ENCODE measurements at regions not wholly inside any gene's neighbourhood (a gene's known extent, or its start where the extent isn't known, plus 50 kb on each side); places are given as distances from the start of the nearest gene placed in this dataset.
"Not testable (repeated sequence)": the region's sequence is repeated elsewhere in the genome, so short reads cannot be mapped to it uniquely, and the experiment has no call there.

DNA sequence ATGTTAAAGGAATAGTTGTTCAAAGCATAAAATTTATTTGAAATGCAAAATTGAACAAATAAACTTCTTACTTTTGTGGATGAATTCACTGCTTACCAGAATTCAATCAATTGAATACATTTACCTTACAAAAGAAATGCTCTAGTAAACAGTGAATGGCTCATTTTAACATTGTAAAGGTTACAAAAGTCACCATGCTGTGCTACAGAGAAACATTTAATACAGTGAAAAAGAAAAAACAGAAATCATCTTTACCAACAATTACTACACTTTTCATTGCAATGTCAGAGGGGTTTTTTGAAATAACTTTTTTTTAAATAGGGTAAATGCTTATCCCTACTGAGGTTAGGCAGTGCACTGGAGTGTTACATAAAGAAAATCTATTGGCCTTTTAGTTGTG lies 853.0 kb downstream of the NCAM2 start:
- DNase-seq, result no peak
- FAIRE-seq, result no peak

DNA sequence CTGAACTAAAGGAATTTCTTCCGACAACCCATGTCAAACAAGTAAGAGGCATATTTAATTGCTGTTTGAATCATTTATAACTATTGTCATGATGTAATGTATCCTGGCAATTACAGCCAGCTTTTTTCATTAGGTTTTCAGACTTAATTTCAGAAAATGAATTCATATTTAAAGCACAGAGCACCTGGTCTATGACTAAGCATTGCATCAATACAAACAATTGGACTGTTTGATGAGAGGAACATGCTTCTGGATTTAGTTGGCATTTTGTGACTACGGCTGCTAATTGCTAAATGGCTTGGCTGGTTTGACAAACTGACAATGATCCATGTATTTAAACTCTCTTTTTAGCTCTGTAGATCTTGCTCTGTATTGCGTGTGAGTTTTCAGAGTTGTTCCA lies 853.4 kb downstream of the NCAM2 start:
- no peaks in the 10 kb centered on the region for H3K4me1 ChIP-seq (ENCODE audit: control insufficient read depth in 3 of 3, insufficient read depth in 2 of 3, low read depth in 1 of 3, low read length in 2 of 3)
- DNase-seq (no peak), FAIRE-seq (no peak)
- H3K9me3 ChIP-seq (ENCODE audit: control insufficient read depth in 2 of 2, insufficient read depth in 1 of 2, low read depth in 1 of 2, low read length in 1 of 2), result peaks cover 0 to 3% of the 10 kb centered on the region in 2 donors
- H3K27me3 ChIP-seq (ENCODE audit: control insufficient read depth in 3 of 3, insufficient read depth in 3 of 3, low read length in 3 of 3), result no peaks in the 10 kb centered on the region
- H3K4me3 ChIP-seq (ENCODE audit: low read depth in 1 of 3, low read length in 3 of 3), result no peak overlapping the region
- no peaks in the 10 kb centered on the region for H3K36me3 ChIP-seq (ENCODE audit: control insufficient read depth in 3 of 3, insufficient read depth in 2 of 3, low read depth in 1 of 3, low read length in 3 of 3)
- 67 to 77% (median 73%) methylated on average over 3 of the region's 3 CpGs for WGBS, 3 donors
- no peak overlapping the region for H3K27ac ChIP-seq (ENCODE audit: low read depth in 1 of 3, low read length in 2 of 3)

More for the DNA sequence above, 853.0 kb downstream of the NCAM2 start:
- H3K4me1 ChIP-seq (ENCODE audit: control insufficient read depth in 3 of 3, insufficient read depth in 2 of 3, low read depth in 1 of 3, low read length in 2 of 3), result no peaks in the 10 kb centered on the region
- H3K9me3 ChIP-seq (ENCODE audit: control insufficient read depth in 2 of 2, insufficient read depth in 1 of 2, low read depth in 1 of 2, low read length in 1 of 2), result peaks cover 0 to 3% of the 10 kb centered on the region in 2 donors
- no peak overlapping the region for H3K4me3 ChIP-seq (ENCODE audit: low read depth in 1 of 3, low read length in 3 of 3)
- no peaks in the 10 kb centered on the region for H3K27me3 ChIP-seq (ENCODE audit: control insufficient read depth in 3 of 3, insufficient read depth in 3 of 3, low read length in 3 of 3)
- H3K36me3 ChIP-seq (ENCODE audit: control insufficient read depth in 3 of 3, insufficient read depth in 2 of 3, low read depth in 1 of 3, low read length in 3 of 3), result no peaks in the 10 kb centered on the region
- no peak overlapping the region for H3K27ac ChIP-seq (ENCODE audit: low read depth in 1 of 3, low read length in 2 of 3)

DNA sequence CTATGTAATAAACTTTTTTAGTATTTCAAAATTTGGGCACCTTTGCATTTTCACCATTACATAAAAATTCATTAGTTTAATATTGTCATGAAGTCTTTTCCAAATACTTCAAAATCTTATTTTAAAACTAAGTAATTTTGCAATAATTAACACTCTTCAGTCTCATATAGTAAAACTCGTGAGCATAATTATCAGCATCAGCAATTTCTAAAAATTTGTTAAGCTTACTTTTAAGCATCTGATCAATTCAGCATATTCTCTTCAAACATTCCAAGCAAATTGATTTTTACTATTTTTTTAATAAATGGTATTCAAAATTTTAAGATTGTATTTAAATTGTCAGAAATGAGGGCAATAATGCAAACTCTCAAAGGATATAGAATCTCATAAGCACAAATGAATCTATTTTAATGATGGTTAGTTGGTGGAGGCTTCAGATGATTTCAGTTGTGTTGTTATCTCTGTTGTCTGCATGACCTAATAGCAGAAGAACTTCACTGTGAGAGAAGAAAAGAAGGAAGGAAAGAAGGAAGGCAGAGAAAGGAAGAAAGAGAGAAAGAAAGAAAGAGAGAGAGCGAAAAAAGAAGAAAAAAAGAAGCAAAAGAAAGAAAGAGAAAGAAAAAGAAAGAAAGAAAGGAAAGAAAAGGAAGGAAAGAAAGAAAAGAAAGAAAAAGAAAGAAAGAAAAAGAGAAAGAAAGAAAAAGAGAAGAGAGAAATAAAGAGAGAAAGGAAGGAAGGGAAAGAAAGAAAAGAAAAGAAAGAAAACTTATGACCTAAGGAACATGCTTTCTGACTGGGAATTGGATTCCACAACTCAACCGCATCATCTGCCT lies 860.5 kb downstream of the NCAM2 start:
- 77 to 88% (median 86%) methylated on average over 3 of the region's 3 CpGs for WGBS, 3 donors
- no peak for FAIRE-seq

DNA sequence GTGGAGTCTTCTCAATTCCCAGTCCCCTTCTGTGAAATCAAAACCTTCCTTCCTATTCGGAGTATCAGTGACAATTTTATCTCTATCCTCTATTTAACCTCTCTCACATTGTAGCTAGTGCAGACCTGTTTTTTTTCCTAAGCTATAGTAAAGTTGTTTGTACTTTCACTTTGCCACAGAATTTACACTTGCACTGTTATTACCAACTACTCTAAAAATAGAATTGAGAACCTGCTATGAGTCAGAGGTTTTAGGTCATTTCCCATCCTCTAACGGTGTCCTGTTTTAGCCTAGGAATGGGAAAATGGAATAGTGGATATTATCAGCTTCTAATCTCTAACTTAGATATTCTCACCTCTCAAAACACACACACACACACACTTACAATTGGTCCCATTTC lies 862.7 kb downstream of the NCAM2 start:
- no peaks in the 10 kb centered on the region for H3K27me3 ChIP-seq (ENCODE audit: control insufficient read depth in 3 of 3, insufficient read depth in 3 of 3, low read length in 3 of 3)
- no peak for FAIRE-seq
- no peaks in the 10 kb centered on the region for H3K36me3 ChIP-seq (ENCODE audit: control insufficient read depth in 3 of 3, insufficient read depth in 2 of 3, low read depth in 1 of 3, low read length in 3 of 3)
- WGBS, 3 donors, result 16 to 34% (median 18%) methylated on average over 2 of the region's 2 CpGs
- H3K4me3 ChIP-seq (ENCODE audit: low read depth in 1 of 3, low read length in 3 of 3), result no peak overlapping the region
- H3K9me3 ChIP-seq (ENCODE audit: control insufficient read depth in 2 of 2, insufficient read depth in 1 of 2, low read depth in 1 of 2, low read length in 1 of 2), result peaks cover 1 to 3% of the 10 kb centered on the region in 2 donors
- DNase-seq, result no peak
- H3K4me1 ChIP-seq (ENCODE audit: control insufficient read depth in 3 of 3, insufficient read depth in 2 of 3, low read depth in 1 of 3, low read length in 2 of 3), result no peaks in the 10 kb centered on the region
- H3K27ac ChIP-seq (ENCODE audit: low read depth in 1 of 3, low read length in 2 of 3), result no peak overlapping the region

More for the DNA sequence above, 860.5 kb downstream of the NCAM2 start:
- H3K9me3 ChIP-seq (ENCODE audit: control insufficient read depth in 2 of 2, insufficient read depth in 1 of 2, low read depth in 1 of 2, low read length in 1 of 2), result peaks cover 1 to 3% of the 10 kb centered on the region in 2 donors
- H3K4me1 ChIP-seq (ENCODE audit: control insufficient read depth in 3 of 3, insufficient read depth in 2 of 3, low read depth in 1 of 3, low read length in 2 of 3), result no peaks in the 10 kb centered on the region
- DNase-seq, result no peak
- H3K36me3 ChIP-seq (ENCODE audit: control insufficient read depth in 3 of 3, insufficient read depth in 2 of 3, low read depth in 1 of 3, low read length in 3 of 3), result no peaks in the 10 kb centered on the region
- no peaks in the 10 kb centered on the region for H3K27me3 ChIP-seq (ENCODE audit: control insufficient read depth in 3 of 3, insufficient read depth in 3 of 3, low read length in 3 of 3)
- no peak overlapping the region for H3K27ac ChIP-seq (ENCODE audit: low read depth in 1 of 3, low read length in 2 of 3)
- H3K4me3 ChIP-seq (ENCODE audit: low read depth in 1 of 3, low read length in 3 of 3), result no peak overlapping the region

DNA sequence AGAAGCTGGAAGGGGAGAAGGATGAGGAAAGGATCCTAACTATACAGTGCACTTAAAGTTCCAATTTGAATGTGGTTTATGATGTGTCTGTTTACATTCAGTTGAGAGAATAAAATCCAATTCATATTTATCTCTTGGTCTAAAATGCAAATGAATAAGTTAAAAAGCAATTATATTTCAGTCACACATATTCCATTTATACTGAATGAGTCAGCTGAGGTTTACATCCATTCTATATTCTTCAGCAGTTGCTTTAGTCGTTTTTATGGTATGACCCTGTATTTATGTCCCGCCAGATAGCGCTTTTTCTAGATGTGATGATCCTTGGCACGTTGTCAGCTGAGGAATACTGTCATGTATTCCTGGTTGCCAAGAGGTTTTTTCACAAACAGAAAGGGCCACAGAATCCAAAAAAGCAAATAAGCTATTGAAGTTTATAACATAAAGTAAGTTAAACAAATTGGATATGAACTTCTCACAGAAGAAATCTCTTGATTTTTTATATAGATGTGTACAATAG lies 866.2 kb downstream of the NCAM2 start:
- Histone ChIP-seq H3K27me3 (ENCODE audit: control insufficient read depth in 3 of 3, insufficient read depth in 3 of 3, low read length in 3 of 3) (no peaks in the 10 kb centered on the region), H3K36me3 (ENCODE audit: control insufficient read depth in 3 of 3, insufficient read depth in 2 of 3, low read depth in 1 of 3, low read length in 3 of 3) (no peaks in the 10 kb centered on the region), H3K4me1 (ENCODE audit: control insufficient read depth in 3 of 3, insufficient read depth in 2 of 3, low read depth in 1 of 3, low read length in 2 of 3) (no peaks in the 10 kb centered on the region), H3K27ac (ENCODE audit: low read depth in 1 of 3, low read length in 2 of 3) (no peak overlapping the region), H3K9me3 (ENCODE audit: control insufficient read depth in 2 of 2, insufficient read depth in 1 of 2, low read depth in 1 of 2, low read length in 1 of 2) (peaks cover 1 to 3% of the 10 kb centered on the region in 2 donors), H3K4me3 (ENCODE audit: low read depth in 1 of 3, low read length in 3 of 3) (no peak overlapping the region)
- DNase-seq (no peak), FAIRE-seq (no peak)
- WGBS, 3 donors, result 68 to 73% (median 72%) methylated on average over 4 of the region's 4 CpGs

DNA sequence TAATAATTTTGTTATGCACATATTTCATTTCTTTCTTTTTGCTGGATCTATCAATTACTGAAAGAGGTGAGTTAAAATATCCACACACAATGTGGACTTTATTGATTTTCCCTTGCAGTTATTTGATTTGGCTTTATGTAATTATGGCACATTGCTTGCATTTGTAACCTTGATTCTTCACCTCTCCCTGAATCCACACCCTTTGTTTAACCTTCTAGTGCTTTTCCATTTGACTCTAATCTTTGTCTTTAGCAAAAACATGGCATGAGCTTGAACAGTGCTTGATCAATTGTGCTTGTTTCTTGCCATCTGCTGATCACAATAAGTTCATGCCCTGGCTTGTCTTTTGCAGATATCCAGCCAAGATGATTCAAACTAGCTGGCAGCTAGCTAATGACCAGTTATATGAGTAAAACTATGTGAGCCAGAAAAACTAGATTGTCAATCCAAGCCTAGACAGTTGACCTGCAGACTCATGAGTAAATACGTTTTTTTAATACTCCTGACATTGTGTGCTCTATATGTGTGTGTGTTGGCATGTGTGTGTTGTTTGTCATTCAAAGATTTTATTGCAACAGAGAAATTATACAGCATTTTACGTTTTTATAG lies 899.2 kb downstream of the NCAM2 start:
- Histone ChIP-seq H3K27me3 (ENCODE audit: control insufficient read depth in 3 of 3, insufficient read depth in 3 of 3, low read length in 3 of 3) (no peaks in the 10 kb centered on the region), H3K4me1 (ENCODE audit: control insufficient read depth in 3 of 3, insufficient read depth in 2 of 3, low read depth in 1 of 3, low read length in 2 of 3) (no peaks in the 10 kb centered on the region), H3K9me3 (ENCODE audit: control insufficient read depth in 2 of 2, insufficient read depth in 1 of 2, low read depth in 1 of 2, low read length in 1 of 2) (peaks cover 0 to 16% of the 10 kb centered on the region in 2 donors), H3K27ac (ENCODE audit: low read depth in 1 of 3, low read length in 2 of 3) (no peak overlapping the region), H3K36me3 (ENCODE audit: control insufficient read depth in 3 of 3, insufficient read depth in 2 of 3, low read depth in 1 of 3, low read length in 3 of 3) (no peaks in the 10 kb centered on the region), H3K4me3 (ENCODE audit: low read depth in 1 of 3, low read length in 3 of 3) (no peak overlapping the region)
- WGBS, 3 donors, result 29 to 58% (median 32%) methylated on average over 2 of the region's 2 CpGs
- FAIRE-seq (no peak), DNase-seq (no peak)

DNA sequence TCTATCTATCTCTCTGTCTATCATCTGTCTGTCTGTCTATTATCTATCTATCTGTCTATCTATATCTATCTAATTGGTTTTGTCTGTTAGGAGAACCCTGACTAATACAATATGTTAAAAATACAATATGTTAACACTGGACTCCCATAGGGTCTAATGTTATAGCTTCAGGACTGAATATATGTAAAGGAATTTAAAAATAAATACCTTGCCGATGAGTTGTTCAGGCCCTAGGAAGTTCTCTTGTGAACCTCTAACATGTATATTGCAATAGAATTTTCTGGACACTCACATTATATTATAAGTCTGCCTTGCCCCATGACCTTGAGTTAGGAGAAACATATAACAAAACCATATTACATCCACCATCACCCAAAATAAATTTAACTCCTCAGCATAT lies 900.6 kb downstream of the NCAM2 start:
- no peak overlapping the region for H3K27ac ChIP-seq (ENCODE audit: low read depth in 1 of 3, low read length in 2 of 3)
- H3K9me3 ChIP-seq (ENCODE audit: control insufficient read depth in 2 of 2, insufficient read depth in 1 of 2, low read depth in 1 of 2, low read length in 1 of 2), result peaks cover 0 to 13% of the 10 kb centered on the region in 2 donors
- FAIRE-seq (no peak), DNase-seq (no peak)
- H3K4me3 ChIP-seq (ENCODE audit: low read depth in 1 of 3, low read length in 3 of 3), result no peak overlapping the region
- no peaks in the 10 kb centered on the region for H3K36me3 ChIP-seq (ENCODE audit: control insufficient read depth in 3 of 3, insufficient read depth in 2 of 3, low read depth in 1 of 3, low read length in 3 of 3)
- H3K4me1 ChIP-seq (ENCODE audit: control insufficient read depth in 3 of 3, insufficient read depth in 2 of 3, low read depth in 1 of 3, low read length in 2 of 3), result no peaks in the 10 kb centered on the region
- WGBS, 3 donors, result 91 to 95% (median 95%) methylated on average over 1 of the region's 1 CpG
- no peaks in the 10 kb centered on the region for H3K27me3 ChIP-seq (ENCODE audit: control insufficient read depth in 3 of 3, insufficient read depth in 3 of 3, low read length in 3 of 3)

DNA sequence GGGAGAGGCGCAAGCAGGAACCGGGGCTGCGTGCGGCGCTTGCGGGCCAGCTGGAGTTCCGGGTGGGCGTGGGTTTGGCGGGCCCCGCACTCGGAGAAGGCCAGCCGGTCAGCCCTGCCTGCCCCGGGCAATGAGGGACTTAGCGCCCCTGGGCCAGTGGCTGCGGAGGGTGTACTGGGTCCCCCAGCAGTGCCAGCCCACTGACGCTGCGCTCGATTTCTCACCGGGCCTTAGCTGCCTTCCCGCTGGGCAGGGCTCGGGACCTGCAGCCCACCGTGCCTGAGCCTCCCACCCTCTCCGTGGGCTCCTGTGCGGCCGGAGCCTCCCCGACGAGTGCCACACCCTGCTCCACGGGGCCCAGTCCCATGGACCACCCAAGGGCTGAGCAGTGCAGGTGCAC lies 904.2 kb downstream of the NCAM2 start:
- not testable (repeated sequence) for H3K27me3 ChIP-seq (ENCODE audit: control insufficient read depth in 3 of 3, insufficient read depth in 3 of 3, low read length in 3 of 3); H3K4me3 ChIP-seq (ENCODE audit: low read depth in 1 of 3, low read length in 3 of 3); H3K9me3 ChIP-seq (ENCODE audit: control insufficient read depth in 2 of 2, insufficient read depth in 1 of 2, low read depth in 1 of 2, low read length in 1 of 2); H3K36me3 ChIP-seq (ENCODE audit: control insufficient read depth in 3 of 3, insufficient read depth in 2 of 3, low read depth in 1 of 3, low read length in 3 of 3); FAIRE-seq; DNase-seq; H3K27ac ChIP-seq (ENCODE audit: low read depth in 1 of 3, low read length in 2 of 3); H3K4me1 ChIP-seq (ENCODE audit: control insufficient read depth in 3 of 3, insufficient read depth in 2 of 3, low read depth in 1 of 3, low read length in 2 of 3)
- WGBS, 3 donors, result 93 to 97% (median 93%) methylated on average over 23 to 28 of the region's 28 CpGs

Measured in small intestine (tissue), 7 donors.